OCI-M2 (cell line): ENCODE measurements at regions not wholly inside any gene's neighbourhood (a gene's known extent, or its start where the extent isn't known, plus 50 kb on each side); places are given as distances from the start of the nearest gene placed in this dataset.

Experiments
- DNase-seq: peaks from one replicate; lab custom pipeline; 2025; ENCODE audit not compliant: unreplicated experiment; lab: John Stamatoyannopoulos, UW

DNA sequence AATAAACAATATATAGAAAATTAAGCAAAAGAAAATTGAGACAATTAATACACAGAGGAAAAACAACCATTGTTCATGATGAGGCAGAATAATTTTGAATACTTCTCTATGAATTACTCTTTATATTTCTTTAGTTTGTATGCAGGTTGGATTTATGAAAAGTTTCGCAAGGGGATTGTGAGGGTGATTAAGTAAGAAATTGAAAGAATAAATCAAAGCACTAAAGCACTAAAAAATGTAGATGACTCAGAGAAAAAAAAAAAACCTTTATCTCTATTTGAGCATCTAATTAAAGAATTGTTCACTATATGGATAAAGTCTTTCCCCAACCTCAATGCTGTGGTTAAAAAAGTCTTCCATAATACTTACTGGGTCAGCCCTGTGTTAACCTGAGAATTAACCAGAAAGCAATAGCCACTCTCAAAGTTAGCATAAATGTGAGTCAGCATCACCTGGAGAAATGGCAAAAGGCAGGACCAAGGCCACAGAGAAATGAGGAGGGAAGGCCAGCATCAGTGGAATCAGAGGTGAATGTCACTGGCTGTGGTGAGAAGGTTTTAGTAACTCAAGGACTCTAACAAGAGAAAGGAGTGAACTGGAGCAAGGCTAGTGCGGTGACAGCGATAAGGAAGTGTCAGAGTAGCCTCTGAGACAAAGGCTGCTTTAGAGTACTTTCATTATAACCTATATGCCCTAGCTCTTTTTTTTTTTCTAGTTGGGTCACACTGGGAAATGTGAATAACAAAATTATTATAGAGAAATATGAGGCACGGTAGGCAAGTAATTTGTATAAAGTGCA, 310.4 kb downstream of the KCNC2 start:
- no peak for DNase-seq

DNA sequence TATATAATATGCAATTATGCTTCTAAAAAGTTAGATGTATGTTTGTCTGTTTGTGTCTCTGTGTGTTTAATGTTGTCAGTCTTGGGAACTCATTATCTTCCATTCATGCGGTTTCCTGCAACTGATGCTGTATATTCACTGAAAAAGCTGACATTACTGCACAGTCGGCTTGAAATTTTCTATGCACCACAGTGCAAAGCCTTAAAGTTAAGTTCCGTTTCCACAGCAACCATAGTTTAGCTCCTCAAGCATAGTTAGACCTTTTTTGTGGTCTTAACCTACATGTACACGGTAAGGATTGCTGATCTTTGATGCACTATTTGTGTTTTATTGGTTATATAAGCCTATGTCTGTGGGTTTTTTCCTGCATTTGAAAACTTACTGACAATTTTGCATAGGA, 309.4 kb downstream of the KCNC2 start:
- DNase-seq = no peak

DNA sequence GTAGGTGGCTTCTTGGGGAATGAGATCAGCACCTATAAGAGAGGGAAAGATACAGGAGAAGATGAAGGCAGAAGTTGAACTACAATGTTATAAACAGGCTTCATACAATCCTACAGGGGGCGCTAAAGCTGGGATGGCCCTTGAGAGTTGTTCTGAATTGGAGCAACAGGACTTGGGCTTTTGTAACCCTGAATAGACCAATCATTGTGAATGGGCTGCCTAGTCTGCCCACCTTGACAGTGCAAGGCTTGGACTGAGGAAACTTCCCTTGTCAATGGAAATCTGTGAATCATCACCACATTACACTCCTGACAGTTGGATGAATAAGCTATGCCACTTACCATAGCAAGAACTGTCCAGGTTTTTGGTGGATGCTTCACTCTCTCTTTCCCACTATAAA, 306.1 kb downstream of the KCNC2 start:
- no peak for DNase-seq

DNA sequence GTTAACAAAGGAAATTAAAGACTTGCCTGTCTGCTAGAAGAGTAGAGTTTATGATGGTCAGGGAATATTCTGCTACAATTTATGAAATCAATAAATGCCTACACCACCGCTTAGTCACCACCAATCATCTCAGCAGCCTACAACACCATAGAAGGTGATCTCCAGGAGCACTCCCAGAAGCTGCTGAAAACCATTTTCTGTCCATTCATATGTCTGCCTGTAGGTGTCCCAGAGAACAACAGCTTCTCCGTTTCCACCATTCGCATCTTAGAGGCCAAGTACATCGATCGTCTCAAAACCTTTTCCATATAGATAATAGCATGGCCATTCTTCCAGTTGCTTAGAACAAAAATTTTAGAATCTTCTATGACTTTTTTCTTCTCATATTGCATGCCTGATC, 303.4 kb downstream of the KCNC2 start:
- no peak for DNase-seq

DNA sequence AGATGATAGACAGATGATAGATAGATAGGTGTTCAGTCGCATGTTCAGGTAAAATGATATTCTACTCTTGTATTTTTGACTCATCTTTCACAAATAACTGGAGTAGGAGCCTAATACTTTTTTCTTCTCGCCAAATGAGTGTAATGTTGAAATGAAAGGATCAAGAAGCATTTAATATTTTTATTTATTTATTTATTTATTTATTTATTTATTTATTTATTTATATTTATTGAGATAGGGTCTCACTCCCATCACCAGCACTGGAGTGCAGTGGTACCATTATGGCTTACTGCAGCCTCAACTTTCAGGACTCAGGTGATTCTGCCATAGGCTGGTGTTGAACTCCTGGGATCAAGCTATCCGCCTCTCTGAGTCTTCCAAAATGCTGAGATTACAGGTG, 298.8 kb downstream of the KCNC2 start:
- no peak for DNase-seq

DNA sequence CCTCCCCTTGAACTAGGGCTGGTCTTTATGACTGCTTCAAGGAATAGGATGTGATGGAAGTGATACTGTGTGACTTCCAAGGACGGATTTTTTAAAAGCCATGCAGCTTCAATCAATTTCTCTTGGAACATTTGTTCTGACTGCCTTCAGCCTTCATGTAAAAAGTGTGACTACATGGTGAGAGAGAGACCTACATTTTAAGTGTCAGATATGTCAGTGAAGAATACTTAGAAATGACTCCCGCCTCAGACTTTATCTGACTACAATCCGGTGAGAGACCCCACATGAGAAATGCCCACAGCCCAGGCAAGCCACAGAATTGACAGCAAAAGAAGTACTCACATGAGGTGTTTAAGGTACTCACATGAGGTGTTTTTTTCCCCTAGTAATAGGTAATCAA, 295.3 kb downstream of the KCNC2 start:
- no peak for DNase-seq

DNA sequence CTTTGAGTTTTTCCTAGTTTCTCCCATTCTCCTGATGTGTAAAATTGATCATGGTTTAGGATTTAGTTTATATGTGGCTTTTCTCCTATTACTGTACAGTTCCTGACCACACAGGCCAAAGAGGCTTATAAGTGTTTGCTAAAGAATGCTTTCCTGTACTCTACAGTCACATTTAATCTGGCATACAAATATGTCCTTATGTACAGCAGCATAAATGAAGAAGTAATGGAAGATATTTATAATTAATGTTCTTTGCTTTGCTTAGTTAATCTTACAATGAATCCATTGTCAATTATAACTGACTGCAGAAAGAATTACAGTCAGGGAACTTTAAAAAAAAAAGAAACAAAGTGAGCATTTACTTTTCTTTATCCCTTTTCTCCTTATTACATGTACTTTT, 293.9 kb downstream of the KCNC2 start:
- DNase-seq = no peak

DNA sequence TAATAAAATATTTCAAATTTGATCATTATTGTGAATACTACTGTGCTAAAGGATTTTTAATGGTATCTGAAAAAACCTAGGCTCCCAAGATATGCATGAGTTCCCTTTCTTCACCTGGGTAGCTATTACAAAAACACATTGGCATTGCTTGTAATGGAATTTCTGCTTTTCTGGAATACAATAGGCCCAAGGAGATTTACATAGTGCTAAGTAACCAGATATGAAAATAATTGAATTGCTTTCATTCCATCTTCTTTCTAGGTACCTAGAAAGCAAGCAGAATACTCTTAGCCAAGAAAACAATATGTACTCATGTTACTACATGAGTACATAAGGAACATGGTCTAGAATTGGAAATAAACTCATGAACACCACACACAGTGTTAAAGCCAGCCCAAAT, 291.9 kb downstream of the KCNC2 start:
- DNase-seq = no peak

DNA sequence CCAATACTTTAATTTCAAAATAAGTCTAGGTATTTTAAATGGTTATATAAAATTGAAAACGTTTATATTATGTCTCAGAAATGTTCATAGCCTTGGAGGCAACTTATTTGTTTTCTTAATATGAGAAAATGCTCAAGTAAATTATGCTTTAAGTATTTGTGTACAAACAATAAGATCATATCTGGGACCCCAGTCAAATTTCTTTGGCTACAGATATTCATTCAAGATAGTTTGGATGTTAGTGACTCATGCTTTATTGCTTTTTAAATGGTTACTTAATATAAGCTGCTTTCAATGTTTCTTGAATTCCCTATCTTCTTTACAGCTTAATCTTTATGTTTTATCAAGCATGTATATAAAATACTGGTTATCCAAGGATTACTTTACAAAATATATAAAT, 291.3 kb downstream of the KCNC2 start:
- no peak for DNase-seq

DNA sequence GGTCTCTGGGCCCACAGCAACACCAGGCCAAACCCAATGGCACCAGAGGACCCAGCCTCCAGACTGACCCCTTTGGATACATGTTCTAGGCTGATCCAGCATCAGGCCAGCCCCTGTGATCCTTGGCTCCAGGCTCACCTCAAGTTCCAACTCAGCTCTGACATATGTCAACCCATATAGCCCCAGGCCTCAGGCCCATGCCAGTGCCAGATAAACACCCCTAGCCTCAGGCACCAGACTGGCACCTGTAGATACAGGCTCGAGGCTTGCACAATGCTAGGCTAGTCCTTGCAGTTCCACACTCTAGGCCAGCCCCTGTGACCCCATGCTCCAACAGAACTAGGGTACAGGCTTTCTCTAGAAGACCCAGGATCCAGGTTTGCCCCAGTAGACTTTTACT, 287.5 kb downstream of the KCNC2 start:
- DNase-seq = no peak

DNA sequence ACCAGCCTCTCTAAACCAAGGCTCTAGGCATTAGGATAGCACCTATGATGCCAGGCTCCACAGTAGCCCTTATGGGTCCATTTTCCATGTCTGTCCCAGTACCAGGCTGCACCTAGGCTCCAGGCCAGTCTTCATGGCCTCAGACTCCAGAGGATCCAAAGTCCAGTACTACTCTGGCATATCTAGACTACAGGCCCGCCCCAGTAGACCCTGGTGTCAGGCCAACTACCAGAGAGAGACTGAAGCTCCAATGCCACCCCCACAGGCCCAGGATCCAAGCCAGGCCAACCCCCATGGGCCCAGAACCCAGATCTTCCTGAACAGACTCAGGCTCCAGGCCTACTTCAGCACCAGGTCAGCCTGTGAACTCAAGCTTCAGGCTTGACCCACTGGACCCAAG, 287.0 kb downstream of the KCNC2 start:
- DNase-seq = no peak

DNA sequence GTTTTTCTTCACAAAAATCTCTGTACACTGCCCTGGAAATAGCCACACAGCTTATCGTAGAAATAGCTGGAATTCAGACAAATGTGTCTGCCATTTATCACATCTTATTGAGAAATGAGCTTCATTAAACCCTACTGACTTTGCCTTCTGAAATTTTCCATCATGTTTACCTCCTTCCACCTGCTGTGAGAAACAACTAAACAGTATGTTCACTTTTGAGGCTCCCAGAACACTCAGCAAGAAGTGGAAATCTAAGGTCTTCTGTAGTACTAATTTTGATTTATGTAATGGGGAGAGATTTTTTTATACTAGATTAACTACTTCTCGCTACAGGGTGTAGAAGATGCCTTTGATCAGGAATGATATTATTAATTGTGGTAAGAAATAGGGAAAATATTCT, 268.0 kb downstream of the KCNC2 start:
- DNase-seq = no peak

DNA sequence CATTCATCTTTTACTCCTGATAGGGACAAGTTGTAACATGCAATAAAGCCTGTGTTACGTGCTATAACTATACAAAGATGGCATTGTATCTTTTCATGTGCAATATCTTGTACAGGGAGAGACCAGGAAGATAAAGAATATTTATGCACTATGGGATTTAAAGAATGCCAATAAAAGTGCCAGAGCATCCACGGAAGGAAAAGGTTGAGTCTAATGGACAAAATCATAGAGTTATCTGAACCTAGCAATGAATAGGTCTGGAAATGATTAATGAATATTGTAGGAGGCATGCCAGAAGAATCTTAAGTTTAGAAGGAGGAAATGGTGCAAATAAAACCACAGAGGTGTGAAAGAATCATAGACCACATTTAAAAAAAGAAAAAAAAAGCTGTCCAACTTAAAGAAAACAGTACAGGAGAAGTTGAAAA, 263.9 kb downstream of the KCNC2 start:
- DNase-seq = no peak

DNA sequence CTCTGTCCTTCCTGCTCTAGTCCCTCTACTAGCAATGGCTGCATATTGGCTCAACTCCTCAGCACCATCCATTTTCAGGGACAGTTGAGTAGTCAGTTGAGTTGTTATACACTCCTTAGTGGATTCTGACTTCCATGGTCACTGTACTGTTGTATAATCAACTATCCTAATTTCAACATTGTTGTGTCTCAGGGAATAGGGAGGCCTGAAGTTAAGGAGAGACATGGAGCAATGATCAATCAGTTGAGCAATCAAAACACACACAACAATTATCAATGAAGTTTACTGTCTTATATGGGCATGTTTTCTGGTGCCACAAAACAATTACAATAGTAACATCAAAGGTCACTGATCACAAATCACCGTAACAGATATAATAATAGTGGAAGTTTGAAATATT, 255.9 kb downstream of the KCNC2 start:
- DNase-seq = no peak

DNA sequence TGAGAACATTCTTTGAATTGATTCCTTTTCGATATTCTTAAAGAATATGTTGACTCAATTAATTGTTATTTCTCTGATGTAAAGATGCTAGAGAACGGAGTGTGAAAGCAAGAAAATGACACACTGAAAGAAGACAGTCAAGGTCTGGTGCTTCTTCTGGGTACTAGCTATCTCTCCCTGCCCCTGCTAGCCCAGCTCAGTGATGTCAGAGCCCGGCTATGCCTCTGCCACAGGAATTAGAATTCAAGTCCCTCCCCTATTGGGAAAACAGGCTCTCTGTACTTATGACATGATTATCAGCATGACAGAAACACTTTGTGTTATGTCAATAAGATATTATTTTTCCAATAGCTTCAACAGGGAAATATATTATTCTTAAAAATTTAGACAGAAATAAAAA, 252.4 kb downstream of the KCNC2 start:
- DNase-seq = no peak

DNA sequence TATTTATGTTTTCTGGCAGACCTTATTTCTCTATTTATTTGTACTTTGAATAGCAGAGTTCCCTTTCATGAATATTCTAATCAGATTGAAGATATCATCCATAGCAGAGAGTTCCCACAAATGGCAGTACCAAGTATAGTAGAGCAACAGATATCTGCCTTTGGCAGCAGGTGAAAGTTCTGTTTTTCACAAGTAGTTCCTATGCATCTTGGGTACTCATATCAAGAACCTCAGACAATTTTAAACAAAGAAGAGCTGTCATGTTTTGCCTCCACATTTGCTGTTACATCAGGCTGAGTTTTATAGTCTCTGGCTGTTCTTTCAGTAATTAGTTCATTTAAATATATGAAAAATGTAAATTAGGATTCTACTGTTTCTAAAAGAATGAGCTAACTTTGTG, 252.0 kb downstream of the KCNC2 start:
- no peak for DNase-seq

DNA sequence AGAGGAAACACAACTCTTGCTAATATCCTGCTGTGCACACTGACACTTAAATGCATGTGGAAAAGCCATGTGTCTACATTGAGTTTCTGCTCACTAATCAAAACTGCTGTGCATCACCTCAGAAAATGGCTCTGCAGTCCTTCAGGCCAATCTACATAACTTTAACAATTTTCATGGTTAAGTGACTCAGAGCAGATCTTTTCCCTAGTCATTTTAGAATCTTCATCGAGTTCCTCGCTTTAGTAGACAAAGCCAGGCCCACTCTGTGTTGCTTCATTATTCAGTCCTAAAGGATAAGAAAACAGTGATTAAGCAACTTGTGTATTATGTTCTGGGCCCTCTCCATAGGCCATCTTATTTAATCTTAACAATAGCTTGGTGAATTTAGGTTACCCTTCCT, 250.0 kb downstream of the KCNC2 start:
- DNase-seq = no peak

DNA sequence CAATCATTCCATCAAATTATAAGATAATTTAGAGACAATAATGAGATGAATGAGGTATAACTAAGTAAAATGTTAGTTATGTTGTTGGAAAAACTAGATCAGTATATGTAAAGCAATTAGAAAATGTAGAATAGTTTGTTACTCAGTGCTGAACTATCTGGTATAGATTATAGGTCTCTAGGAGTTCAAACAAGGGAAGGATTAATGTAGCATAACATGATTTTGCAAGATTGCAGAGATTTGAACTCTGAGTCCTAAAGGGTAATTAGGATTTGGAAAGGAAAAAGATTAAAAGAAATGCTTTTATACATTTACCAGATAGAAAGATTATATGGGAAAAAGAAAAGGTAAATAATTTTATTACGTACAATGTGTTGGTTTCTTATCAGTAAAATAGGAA, 246.3 kb downstream of the KCNC2 start:
- no peak for DNase-seq

DNA sequence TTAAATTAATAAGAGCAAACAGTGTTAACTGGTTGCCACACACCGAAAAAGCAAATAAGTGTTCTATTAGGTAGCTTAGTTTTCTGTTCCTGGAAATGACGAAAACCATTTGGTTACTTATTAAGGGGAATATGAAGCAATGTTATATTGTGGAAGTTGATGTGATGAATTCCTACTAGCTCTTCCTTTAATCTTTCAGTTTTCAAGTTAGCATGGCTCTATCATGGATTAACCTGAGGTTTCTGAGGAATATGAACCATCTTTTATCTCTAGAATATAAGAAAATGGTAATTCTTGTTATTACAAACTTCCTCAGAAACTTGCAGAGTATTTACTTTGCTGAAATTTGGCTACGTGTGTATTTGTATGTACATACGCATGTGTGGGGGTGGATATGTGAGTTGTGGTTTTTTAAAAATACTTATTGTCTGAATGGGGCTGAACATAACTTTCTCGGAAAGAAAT, 245.7 kb downstream of the KCNC2 start:
- no peak for DNase-seq

DNA sequence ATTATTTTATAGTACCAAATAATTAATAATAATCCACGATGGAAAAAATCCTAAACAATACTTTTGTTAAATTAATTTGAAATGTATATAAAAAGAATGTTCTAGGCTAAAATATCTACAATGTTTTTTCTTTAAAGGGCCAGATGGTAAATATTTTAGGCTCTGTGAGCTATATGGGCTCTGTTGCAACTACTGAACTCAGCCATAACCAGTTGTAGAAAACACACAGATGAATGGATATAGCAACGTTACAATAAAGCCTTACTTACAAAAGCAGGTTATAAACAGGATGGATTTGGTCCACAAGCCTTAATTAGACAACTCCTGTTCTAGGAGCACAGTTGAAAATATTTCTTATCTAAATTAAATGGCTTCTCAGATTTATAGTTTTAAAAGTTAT, 245.2 kb downstream of the KCNC2 start:
- no peak for DNase-seq

DNA sequence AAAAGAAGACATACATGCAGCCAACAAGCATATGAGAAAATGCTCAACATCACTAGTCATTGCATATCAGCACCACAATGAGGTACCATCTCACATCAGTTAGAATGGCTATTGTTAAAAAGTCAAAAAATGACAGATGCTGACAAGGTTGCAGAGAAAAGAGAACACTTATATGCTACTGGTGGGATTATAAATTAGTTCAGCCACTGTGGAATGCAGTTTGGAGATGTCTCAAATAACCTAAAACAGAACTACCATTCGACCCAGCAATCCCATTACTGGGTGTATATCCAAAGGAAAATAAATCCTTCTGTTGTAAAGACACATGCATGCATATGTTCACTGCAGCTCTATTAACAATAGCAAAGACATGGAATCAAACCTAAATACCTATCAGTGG, 238.4 kb downstream of the KCNC2 start:
- DNase-seq = no peak

DNA sequence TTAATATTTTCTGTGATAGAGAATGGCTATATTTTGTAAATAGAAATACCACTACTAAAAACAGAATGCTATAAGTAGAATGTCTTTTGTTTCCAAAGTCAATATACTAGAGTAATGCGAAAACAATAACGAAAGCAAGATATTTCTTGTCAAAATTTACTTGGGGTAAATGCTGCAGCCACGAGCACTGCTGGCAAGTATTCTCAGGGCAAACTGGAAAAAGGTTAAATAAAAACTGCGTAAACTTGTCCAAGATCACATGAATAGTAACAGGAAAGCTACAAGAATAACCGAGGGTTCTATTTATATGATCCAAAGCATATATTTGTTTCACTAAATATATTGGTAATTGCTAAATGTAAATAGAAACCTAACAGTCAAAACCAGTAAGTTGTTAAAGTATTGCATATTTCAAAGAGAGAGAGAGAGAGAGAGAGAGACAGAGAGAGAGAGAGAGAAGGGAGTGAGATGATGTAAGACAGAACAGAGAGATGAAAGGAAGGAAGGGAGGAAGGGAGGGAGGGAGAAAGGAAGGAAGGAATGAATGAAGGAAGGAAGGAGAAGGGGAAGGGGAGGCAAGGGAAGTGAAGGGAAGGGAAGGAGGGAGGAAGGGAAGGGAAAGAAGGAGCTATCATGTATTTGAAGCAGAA, 231.7 kb downstream of the KCNC2 start:
- DNase-seq = no peak

DNA sequence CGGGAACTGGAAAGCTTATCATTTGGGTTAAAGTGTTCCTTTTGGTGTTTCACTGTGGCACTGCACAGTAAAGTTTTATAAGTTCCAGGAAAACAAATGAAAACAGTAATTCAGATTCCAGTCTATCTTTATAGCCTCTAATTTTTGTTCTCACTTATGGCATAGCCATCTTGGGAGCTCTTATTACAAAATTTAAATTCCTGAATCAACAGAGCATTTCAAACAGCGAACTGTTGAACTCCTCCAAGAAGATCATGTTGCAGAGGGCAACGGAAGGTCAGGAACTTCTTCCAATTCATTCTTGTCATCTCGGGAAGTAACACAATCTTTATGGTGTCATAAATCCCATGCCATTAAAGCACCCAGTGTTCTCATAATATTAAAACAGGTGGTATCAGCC, 229.1 kb downstream of the KCNC2 start:
- DNase-seq = no peak
